Stimulated activated naive B cell treated with anti-CD40 and anti-IgM and Interleukin-4, amounts not matched to agents 10 μg/mL and 1 μg/mL and 100 μg/mL, for 72 hours (primary cell): ENCODE measurements at regions not wholly inside any gene's neighbourhood (a gene's known extent, or its start where the extent isn't known, plus 50 kb on each side); places are given as distances from the start of the nearest gene placed in this dataset.

Experiments used
- ATAC-seq, 2 donors: fragments of 150-1000 bp; cut with Tn5 transposase; replicated peaks; 2 replicates each; pipeline ENCODE4 v1.10.0; 2021; ENCODE audit warnings: moderate library complexity in 1 of 2
- DNase-seq: peaks from one replicate; pipeline ENCODE4 v3.0.0; 2021
- H3K27ac Mint-ChIP-seq: one replicate; pipeline ENCODE4 v1.8.0; 2022; ENCODE audit warnings: mild to moderate bottlenecking, mixed read lengths
- H3K27me3 Mint-ChIP-seq, 2 donors: one replicate each; pipeline ENCODE4 v1.8.0; 2022; ENCODE audit warnings: mixed read lengths in 2 of 2
- H3K36me3 Mint-ChIP-seq, 2 donors: one replicate each; pipeline ENCODE4 v1.8.0; 2022; ENCODE audit warnings: mixed read lengths in 2 of 2, mild to moderate bottlenecking in 1 of 2
- H3K4me1 Mint-ChIP-seq, 2 donors: one replicate each; pipeline ENCODE4 v1.8.0; 2022; ENCODE audit warnings: mixed read lengths in 2 of 2, mild to moderate bottlenecking in 1 of 2
- H3K4me3 Mint-ChIP-seq, 2 donors: one replicate each; pipeline ENCODE4 v1.8.0; 2022; ENCODE audit warnings: mild to moderate bottlenecking in 2 of 2, mixed read lengths in 2 of 2, moderate library complexity in 1 of 2
- H3K9me3 Mint-ChIP-seq, 2 donors: one replicate each; pipeline ENCODE4 v1.8.0; 2022; ENCODE audit warnings: mixed read lengths in 2 of 2, mild to moderate bottlenecking in 1 of 2

DNA sequence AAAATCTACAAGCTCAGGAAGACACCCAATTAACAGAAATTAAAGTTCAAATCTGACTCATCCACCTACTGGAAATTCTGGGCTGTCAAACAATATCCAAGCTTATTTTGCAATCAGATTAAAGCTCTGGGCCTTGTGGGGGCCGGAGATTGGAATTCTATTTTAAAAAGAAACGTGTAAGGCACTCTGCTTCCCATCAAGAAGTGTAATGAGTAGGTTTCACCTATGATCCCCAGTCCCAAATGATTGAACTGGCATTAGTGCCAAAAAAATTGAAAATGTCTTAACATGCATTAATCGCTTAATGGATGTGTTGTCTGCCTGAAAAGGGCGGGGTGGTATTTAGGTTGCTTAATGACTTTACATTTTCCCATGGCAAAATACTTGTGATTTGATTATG lies 542.4 kb upstream of the BTBD3 start:
- no peak for ATAC-seq
- H3K4me1 Mint-ChIP-seq = no peaks in the 10 kb centered on the region
- no peak overlapping the region for H3K27ac Mint-ChIP-seq
- H3K27me3 Mint-ChIP-seq = no peaks in the 10 kb centered on the region
- no peaks in the 10 kb centered on the region for H3K36me3 Mint-ChIP-seq
- DNase-seq = no peak
- no peaks in the 10 kb centered on the region for H3K9me3 Mint-ChIP-seq
- no peak overlapping the region for H3K4me3 Mint-ChIP-seq

- Mint-ChIP-seq H3K4me3 (no peak overlapping the region), H3K4me1 (no peaks in the 10 kb centered on the region), H3K27ac (no peak overlapping the region), H3K27me3 (no peaks in the 10 kb centered on the region), H3K36me3 (no peaks in the 10 kb centered on the region), H3K9me3 (peaks cover 0 to 4% of the 10 kb centered on the region in 2 donors)
- ATAC-seq (no peak), DNase-seq (no peak)
These were observed 541.7 kb upstream of the BTBD3 start for GRCh38 chr20:11375966-11376365.

DNA sequence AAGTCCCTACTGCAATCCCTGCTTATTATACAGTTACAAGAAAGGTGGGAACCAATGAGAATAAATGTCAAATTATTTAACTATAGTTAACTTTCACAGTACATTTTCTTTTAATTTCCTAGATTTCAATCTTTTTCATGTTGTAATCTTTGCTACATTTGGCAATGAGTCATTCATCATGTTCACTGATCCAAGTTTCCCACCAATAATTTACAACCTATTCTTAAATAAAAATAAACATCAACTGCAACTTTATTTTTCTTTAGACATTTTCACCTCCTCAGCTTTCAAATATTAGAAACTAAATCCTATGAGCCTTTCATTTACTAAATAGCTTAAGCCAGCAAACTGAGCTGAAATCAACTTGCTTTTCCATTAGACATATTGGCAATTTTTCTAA lies 541.3 kb upstream of the BTBD3 start:
- Mint-ChIP-seq H3K27me3 (no peaks in the 10 kb centered on the region), H3K4me1 (no peaks in the 10 kb centered on the region), H3K9me3 (peaks cover 0 to 5% of the 10 kb centered on the region in 2 donors), H3K27ac (no peak overlapping the region), H3K36me3 (no peaks in the 10 kb centered on the region), H3K4me3 (no peak overlapping the region)
- no peak for ATAC-seq
- DNase-seq = no peak

DNA sequence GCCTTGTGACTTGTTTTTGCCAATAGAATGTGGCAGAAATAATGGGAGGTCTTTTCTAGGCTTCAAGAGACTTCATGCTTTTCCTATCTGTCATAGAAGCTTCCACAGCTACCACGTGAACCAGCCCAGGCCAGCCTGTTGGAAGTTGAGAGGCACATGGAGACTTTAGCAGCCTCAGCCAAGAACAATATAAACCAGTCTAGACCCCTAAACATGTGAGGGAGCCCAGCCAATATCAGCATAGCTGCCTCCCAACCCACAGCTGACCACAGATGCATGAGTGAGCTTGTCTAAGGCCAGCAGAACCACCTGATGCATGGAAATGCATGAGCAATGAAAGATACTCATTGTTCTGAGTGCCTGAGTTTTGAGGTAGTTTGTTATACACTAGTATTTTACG lies 540.7 kb upstream of the BTBD3 start:
- H3K27ac Mint-ChIP-seq = no peak overlapping the region
- no peak overlapping the region for H3K4me3 Mint-ChIP-seq
- peaks cover under 1 to 10% of the 10 kb centered on the region in 2 donors for H3K9me3 Mint-ChIP-seq
- ATAC-seq (no peak), DNase-seq (no peak)
- no peaks in the 10 kb centered on the region for H3K36me3 Mint-ChIP-seq
- H3K4me1 Mint-ChIP-seq = no peaks in the 10 kb centered on the region
- H3K27me3 Mint-ChIP-seq = no peaks in the 10 kb centered on the region

DNA sequence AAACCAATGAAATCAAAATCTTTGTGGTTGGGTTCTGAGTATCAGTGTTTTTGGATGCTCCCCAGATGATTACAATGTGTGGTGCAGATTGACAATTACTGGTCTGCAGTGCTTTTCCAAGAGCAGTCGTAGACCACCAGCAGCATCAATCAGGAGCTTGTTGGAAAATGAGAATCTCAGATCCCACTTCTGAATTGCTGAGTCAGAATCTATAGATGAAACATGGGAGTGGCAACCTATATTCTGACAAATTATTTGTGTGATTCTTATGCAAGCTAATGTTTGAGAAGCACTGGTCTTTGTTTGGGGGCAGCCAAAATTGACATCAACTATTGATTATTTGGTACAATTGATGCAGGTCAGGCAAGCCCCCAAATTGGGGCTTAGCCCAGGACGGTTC lies 539.9 kb upstream of the BTBD3 start:
- Mint-ChIP-seq H3K4me1 (no peaks in the 10 kb centered on the region), H3K27me3 (no peaks in the 10 kb centered on the region), H3K36me3 (no peaks in the 10 kb centered on the region), H3K27ac (no peak overlapping the region), H3K4me3 (no peak overlapping the region), H3K9me3 (peaks cover 2 to 16% of the 10 kb centered on the region in 2 donors)
- ATAC-seq = no peak
- no peak for DNase-seq

- ATAC-seq = no peak
- no peak for DNase-seq
- Mint-ChIP-seq H3K36me3 (no peaks in the 10 kb centered on the region), H3K9me3 (peaks cover 3 to 16% of the 10 kb centered on the region in 2 donors), H3K4me3 (no peak overlapping the region), H3K27ac (no peak overlapping the region), H3K27me3 (no peaks in the 10 kb centered on the region), H3K4me1 (no peaks in the 10 kb centered on the region)
These were observed 539.4 kb upstream of the BTBD3 start for GRCh38 chr20:11378252-11378651.

GRCh38 chr20:11379257-11380011 lies 538.3 kb upstream of the BTBD3 start:
- Mint-ChIP-seq H3K4me3 (no peak overlapping the region), H3K36me3 (no peaks in the 10 kb centered on the region), H3K27ac (no peak overlapping the region), H3K27me3 (no peaks in the 10 kb centered on the region), H3K4me1 (no peaks in the 10 kb centered on the region), H3K9me3 (peaks cover 3 to 22% of the 10 kb centered on the region in 2 donors)
- DNase-seq = no peak
- no peak for ATAC-seq

GRCh38 chr20:11380283-11380682 lies 537.4 kb upstream of the BTBD3 start:
- Mint-ChIP-seq H3K9me3 (peaks cover 3 to 22% of the 10 kb centered on the region in 2 donors), H3K27me3 (no peaks in the 10 kb centered on the region), H3K4me3 (no peak overlapping the region)

DNA sequence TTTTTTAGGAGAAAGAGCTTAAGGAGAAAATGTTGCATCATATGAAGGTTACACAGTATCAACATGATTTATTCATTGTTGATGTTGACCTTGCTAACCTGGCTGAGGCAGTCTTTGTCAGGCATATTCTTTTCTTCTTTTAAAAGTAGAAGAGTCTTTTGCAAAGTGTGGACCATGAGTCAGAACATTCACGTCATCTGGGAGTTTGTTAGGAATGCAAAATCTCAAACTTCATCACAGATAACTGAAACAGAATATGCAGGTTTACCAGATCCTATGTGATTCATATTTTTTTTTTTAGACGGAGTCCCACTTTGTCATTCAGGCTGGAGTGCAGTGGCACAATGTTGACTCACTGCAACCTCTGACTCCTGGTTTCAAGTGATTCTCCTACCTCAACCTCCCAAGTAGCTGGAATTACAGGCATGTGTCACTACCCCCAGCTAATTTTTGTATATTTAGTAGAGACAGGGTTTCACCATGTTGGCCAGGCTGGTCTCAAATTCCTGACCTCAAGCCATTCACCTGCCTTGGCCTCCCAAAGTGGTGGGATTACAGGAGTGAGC lies 530.4 kb upstream of the BTBD3 start:
- ATAC-seq = no peak
- peaks cover 4 to 14% of the 10 kb centered on the region in 2 donors for H3K9me3 Mint-ChIP-seq
- no peaks in the 10 kb centered on the region for H3K27me3 Mint-ChIP-seq
- no peak for DNase-seq
- H3K36me3 Mint-ChIP-seq = no peaks in the 10 kb centered on the region
- no peak overlapping the region for H3K27ac Mint-ChIP-seq
- no peaks in the 10 kb centered on the region for H3K4me1 Mint-ChIP-seq
- H3K4me3 Mint-ChIP-seq = no peak overlapping the region

More at GRCh38 chr20:11380283-11380682, 537.4 kb upstream of the BTBD3 start:
- no peak overlapping the region for H3K27ac Mint-ChIP-seq
- no peaks in the 10 kb centered on the region for H3K36me3 Mint-ChIP-seq
- no peaks in the 10 kb centered on the region for H3K4me1 Mint-ChIP-seq
- DNase-seq = no peak
- ATAC-seq = no peak

- Mint-ChIP-seq H3K4me1 (no peaks in the 10 kb centered on the region), H3K27ac (no peak overlapping the region), H3K9me3 (peaks cover 3 to 7% of the 10 kb centered on the region in 2 donors), H3K27me3 (no peaks in the 10 kb centered on the region), H3K4me3 (no peak overlapping the region), H3K36me3 (no peaks in the 10 kb centered on the region)
- DNase-seq (no peak), ATAC-seq (no peak)
These were observed 528.5 kb upstream of the BTBD3 start for GRCh38 chr20:11389186-11389585.

- H3K27me3 Mint-ChIP-seq = no peaks in the 10 kb centered on the region
These were observed 526.1 kb upstream of the BTBD3 start for GRCh38 chr20:11391591-11391990.

GRCh38 chr20:11394145-11394833 lies 523.4 kb upstream of the BTBD3 start:
- no peak for DNase-seq
- Mint-ChIP-seq H3K4me1 (no peaks in the 10 kb centered on the region), H3K36me3 (no peaks in the 10 kb centered on the region), H3K27me3 (no peaks in the 10 kb centered on the region), H3K27ac (no peak overlapping the region), H3K9me3 (no peaks in the 10 kb centered on the region), H3K4me3 (no peak overlapping the region)
- ATAC-seq = no peak

More at GRCh38 chr20:11391591-11391990, 526.1 kb upstream of the BTBD3 start:
- H3K36me3 Mint-ChIP-seq = no peaks in the 10 kb centered on the region
- peaks cover 3 to 4% of the 10 kb centered on the region in 2 donors for H3K9me3 Mint-ChIP-seq
- no peak for ATAC-seq
- H3K27ac Mint-ChIP-seq = no peak overlapping the region
- DNase-seq = no peak
- no peak overlapping the region for H3K4me3 Mint-ChIP-seq
- no peaks in the 10 kb centered on the region for H3K4me1 Mint-ChIP-seq

GRCh38 chr20:11395581-11395980 lies 522.1 kb upstream of the BTBD3 start:
- DNase-seq = no peak

DNA sequence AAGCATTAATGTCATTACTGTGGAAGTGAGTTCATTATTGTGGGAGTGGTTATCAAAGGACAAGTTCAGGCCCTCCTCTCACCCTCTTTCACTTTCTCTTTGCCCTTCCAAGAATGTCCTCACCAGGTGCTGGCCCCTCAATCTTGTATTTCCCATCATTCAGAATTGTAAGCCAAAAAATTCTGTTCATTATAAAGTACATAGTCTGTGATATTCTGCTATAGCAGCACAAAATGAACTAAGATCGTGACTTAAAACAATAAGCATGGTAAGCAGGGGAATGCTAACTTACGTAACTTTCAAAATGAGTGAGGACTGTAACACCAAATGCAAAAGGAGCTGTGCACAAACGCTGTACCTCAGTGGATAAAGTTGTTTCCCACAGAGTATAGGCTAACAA lies 515.7 kb upstream of the BTBD3 start:
- ATAC-seq = no peak
- Mint-ChIP-seq H3K4me3 (no peak overlapping the region), H3K36me3 (no peaks in the 10 kb centered on the region)

More at GRCh38 chr20:11395581-11395980, 522.1 kb upstream of the BTBD3 start:
- H3K4me3 Mint-ChIP-seq = no peak overlapping the region
- H3K4me1 Mint-ChIP-seq = no peaks in the 10 kb centered on the region
- no peak overlapping the region for H3K27ac Mint-ChIP-seq
- H3K27me3 Mint-ChIP-seq = no peaks in the 10 kb centered on the region
- ATAC-seq = no peak
- H3K36me3 Mint-ChIP-seq = no peaks in the 10 kb centered on the region
- no peaks in the 10 kb centered on the region for H3K9me3 Mint-ChIP-seq

DNA sequence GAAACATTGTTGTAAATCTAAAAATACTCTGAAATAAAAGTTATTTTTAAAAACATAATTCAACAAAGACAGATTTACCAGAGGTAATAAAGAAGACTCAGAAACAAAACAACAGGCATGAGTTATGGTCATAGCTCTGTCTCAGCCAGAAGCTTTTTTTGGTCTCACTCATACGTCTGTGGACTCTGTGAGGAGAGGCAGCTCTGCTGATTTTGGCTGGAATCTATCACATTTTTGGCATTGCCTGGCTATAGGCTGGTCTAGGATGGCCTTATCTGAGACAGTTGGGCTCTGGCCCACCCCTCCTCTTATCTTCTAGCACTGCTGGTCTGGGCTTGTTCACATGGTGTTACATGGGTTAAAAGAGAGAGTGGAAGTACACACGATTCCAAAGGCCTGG lies 514.0 kb upstream of the BTBD3 start:
- H3K4me1 Mint-ChIP-seq = no peaks in the 10 kb centered on the region
- DNase-seq (no peak), ATAC-seq (no peak)
- H3K36me3 Mint-ChIP-seq = no peaks in the 10 kb centered on the region
- H3K27ac Mint-ChIP-seq = no peak overlapping the region
- H3K27me3 Mint-ChIP-seq = no peaks in the 10 kb centered on the region
- no peak overlapping the region for H3K4me3 Mint-ChIP-seq
- no peaks in the 10 kb centered on the region for H3K9me3 Mint-ChIP-seq

More for the DNA sequence above, 515.7 kb upstream of the BTBD3 start:
- Mint-ChIP-seq H3K27me3 (no peaks in the 10 kb centered on the region), H3K9me3 (no peaks in the 10 kb centered on the region), H3K4me1 (no peaks in the 10 kb centered on the region), H3K27ac (no peak overlapping the region)
- no peak for DNase-seq
